MG63 (cell line): ENCODE measurements at regions not wholly inside any gene's neighbourhood (a gene's known extent, or its start where the extent isn't known, plus 50 kb on each side); places are given as distances from the start of the nearest gene placed in this dataset.
A peak's percentile ranks its signal among the peaks of the same experiment; 100 is the strongest.
"Not testable (repeated sequence)": the region's sequence is repeated elsewhere in the genome, so short reads cannot be mapped to it uniquely, and the experiment has no call there.

Experiments used
- DNase-seq: peaks from one replicate; pipeline ENCODE4 v3.0.0-alpha.2; 2020
- H3K27me3 ChIP-seq: fragments of 250-450 bp; sonication (Bioruptor Pico); 2 replicates; pipeline ENCODE4 v1.5.1; 2020; ENCODE audit warnings: mild to moderate bottlenecking, moderate library complexity
- H3K36me3 ChIP-seq: fragments of 250-450 bp; sonication (Bioruptor Pico); 2 replicates; pipeline ENCODE4 v1.5.1; 2020; ENCODE audit warnings: mild to moderate bottlenecking, moderate library complexity
- H3K4me3 ChIP-seq: fragments of 250-450 bp; sonication (Bioruptor Pico); 2 replicates; pipeline ENCODE4 v1.5.1; 2020; ENCODE audit warnings: mild to moderate bottlenecking, moderate library complexity
- H3K9me3 ChIP-seq: fragments of 250-450 bp; sonication (Bioruptor Pico); 2 replicates; pipeline ENCODE4 v1.5.1; 2020; ENCODE audit warnings: mild to moderate bottlenecking, moderate library complexity

GRCh38 chr10:124212702-124213101 lies 119.3 kb upstream of the CHST15 start:
- H3K27me3 ChIP-seq = no peaks in the 10 kb centered on the region
- DNase-seq = no peak
- peaks cover 7% of the 10 kb centered on the region; the same call in 1 of the 2 replicates for H3K9me3 ChIP-seq
- H3K4me3 ChIP-seq = no peak overlapping the region
- H3K36me3 ChIP-seq = no peaks in the 10 kb centered on the region

- H3K27me3 ChIP-seq = no peaks in the 10 kb centered on the region
- H3K36me3 ChIP-seq = no peaks in the 10 kb centered on the region
- H3K9me3 ChIP-seq = peaks cover 7% of the 10 kb centered on the region; the same call in 1 of the 2 replicates
- no peak overlapping the region for H3K4me3 ChIP-seq
- peak; percentile 41 for DNase-seq
These were observed 118.5 kb upstream of the CHST15 start for GRCh38 chr10:124211921-124212320.

GRCh38 chr10:124210263-124210662 lies 116.9 kb upstream of the CHST15 start:
- peaks cover 7% of the 10 kb centered on the region; the same call in 1 of the 2 replicates for H3K9me3 ChIP-seq
- no peak overlapping the region for H3K4me3 ChIP-seq
- no peaks in the 10 kb centered on the region for H3K27me3 ChIP-seq
- DNase-seq = no peak
- no peaks in the 10 kb centered on the region for H3K36me3 ChIP-seq

- no peaks in the 10 kb centered on the region for H3K27me3 ChIP-seq
- DNase-seq = no peak
- H3K9me3 ChIP-seq = peaks cover 7% of the 10 kb centered on the region; the same call in 1 of the 2 replicates
- no peak overlapping the region for H3K4me3 ChIP-seq
- H3K36me3 ChIP-seq = no peaks in the 10 kb centered on the region
These were observed 114.0 kb upstream of the CHST15 start for GRCh38 chr10:124207391-124207790.

GRCh38 chr10:124206616-124207015 lies 113.2 kb upstream of the CHST15 start:
- no peak overlapping the region for H3K4me3 ChIP-seq
- no peaks in the 10 kb centered on the region for H3K27me3 ChIP-seq
- no peaks in the 10 kb centered on the region for H3K36me3 ChIP-seq
- DNase-seq = peak; percentile 22
- H3K9me3 ChIP-seq = peaks cover 7% of the 10 kb centered on the region; the same call in 1 of the 2 replicates

GRCh38 chr10:124205432-124205831 lies 112.0 kb upstream of the CHST15 start:
- Histone ChIP-seq H3K9me3 (no peaks in the 10 kb centered on the region; the same call in 1 of the 2 replicates), H3K36me3 (no peaks in the 10 kb centered on the region), H3K4me3 (no peak overlapping the region), H3K27me3 (no peaks in the 10 kb centered on the region)
- no peak for DNase-seq

- DNase-seq = no peak
These were observed 111.3 kb upstream of the CHST15 start for GRCh38 chr10:124204726-124205125.

GRCh38 chr10:124200011-124200410 lies 106.6 kb upstream of the CHST15 start:
- Histone ChIP-seq H3K4me3 (no peak overlapping the region), H3K27me3 (no peaks in the 10 kb centered on the region), H3K36me3 (no peaks in the 10 kb centered on the region), H3K9me3 (no peaks in the 10 kb centered on the region; the same call in 1 of the 2 replicates)
- DNase-seq = peak; percentile 26

More at GRCh38 chr10:124204726-124205125, 111.3 kb upstream of the CHST15 start:
- no peak overlapping the region for H3K4me3 ChIP-seq
- no peaks in the 10 kb centered on the region for H3K36me3 ChIP-seq
- H3K27me3 ChIP-seq = no peaks in the 10 kb centered on the region
- no peaks in the 10 kb centered on the region; the same call in 1 of the 2 replicates for H3K9me3 ChIP-seq

GRCh38 chr10:124198871-124199270 lies 105.5 kb upstream of the CHST15 start:
- Histone ChIP-seq H3K9me3 (no peaks in the 10 kb centered on the region), H3K36me3 (no peaks in the 10 kb centered on the region), H3K4me3 (no peak overlapping the region), H3K27me3 (no peaks in the 10 kb centered on the region)
- no peak for DNase-seq

- DNase-seq = no peak
- no peaks in the 10 kb centered on the region for H3K9me3 ChIP-seq
- H3K36me3 ChIP-seq = no peaks in the 10 kb centered on the region
- H3K4me3 ChIP-seq = no peak overlapping the region
- H3K27me3 ChIP-seq = no peaks in the 10 kb centered on the region
These were observed 104.7 kb upstream of the CHST15 start for GRCh38 chr10:124198125-124198501.

GRCh38 chr10:124197371-124198124 lies 104.2 kb upstream of the CHST15 start:
- no peaks in the 10 kb centered on the region for H3K36me3 ChIP-seq
- no peak overlapping the region for H3K4me3 ChIP-seq
- 0 out of 2 replicates have a peak, but pooled peaks cover 2% of the 10 kb centered on the region for H3K9me3 ChIP-seq
- H3K27me3 ChIP-seq = no peaks in the 10 kb centered on the region
- DNase-seq = no peak

- DNase-seq = no peak
- Histone ChIP-seq H3K27me3 (no peaks in the 10 kb centered on the region), H3K36me3 (no peaks in the 10 kb centered on the region), H3K9me3 (0 out of 2 replicates have a peak, but pooled peaks cover 2% of the 10 kb centered on the region), H3K4me3 (no peak overlapping the region)
These were observed 103.3 kb upstream of the CHST15 start for GRCh38 chr10:124196659-124197058.

- no peaks in the 10 kb centered on the region for H3K36me3 ChIP-seq
- H3K9me3 ChIP-seq = 0 out of 2 replicates have a peak, but pooled peaks cover 2% of the 10 kb centered on the region
These were observed 100.9 kb upstream of the CHST15 start for GRCh38 chr10:124194199-124194824.

GRCh38 chr10:124193309-124193696 lies 99.9 kb upstream of the CHST15 start:
- H3K9me3 ChIP-seq = 0 out of 2 replicates have a peak, but pooled peaks cover 2% of the 10 kb centered on the region

More at GRCh38 chr10:124194199-124194824, 100.9 kb upstream of the CHST15 start:
- no peak overlapping the region for H3K4me3 ChIP-seq
- H3K27me3 ChIP-seq = no peaks in the 10 kb centered on the region
- no peak for DNase-seq

GRCh38 chr10:124192664-124193308 lies 99.4 kb upstream of the CHST15 start:
- DNase-seq, H3K27me3 ChIP-seq, H3K36me3 ChIP-seq, H3K9me3 ChIP-seq, H3K4me3 ChIP-seq: not testable (repeated sequence)

More at GRCh38 chr10:124193309-124193696, 99.9 kb upstream of the CHST15 start:
- no peak for DNase-seq
- Histone ChIP-seq H3K27me3 (no peaks in the 10 kb centered on the region), H3K4me3 (no peak overlapping the region), H3K36me3 (no peaks in the 10 kb centered on the region)

GRCh38 chr10:124190476-124190875 lies 97.1 kb upstream of the CHST15 start:
- not testable (repeated sequence) for H3K27me3 ChIP-seq, H3K4me3 ChIP-seq, H3K9me3 ChIP-seq, H3K36me3 ChIP-seq, DNase-seq

GRCh38 chr10:124186956-124187355 lies 93.6 kb upstream of the CHST15 start:
- Histone ChIP-seq H3K4me3 (no peak overlapping the region), H3K9me3 (no peaks in the 10 kb centered on the region), H3K27me3 (no peaks in the 10 kb centered on the region), H3K36me3 (no peaks in the 10 kb centered on the region)
- DNase-seq = no peak
